Kidney tubule cell (primary cell): ENCODE measurements at regions not wholly inside any gene's neighbourhood (a gene's known extent, or its start where the extent isn't known, plus 50 kb on each side); places are given as distances from the start of the nearest gene placed in this dataset.

Source experiments
- DNase-seq: peaks from one replicate; pipeline ENCODE4 v3.0.0-alpha.2; 2018; ENCODE audit warnings: low spot score

GRCh38 chr15:88403351-88403791 is 63.8 kb downstream of the MRPL46 start:
- DNase-seq, result no peak

- DNase-seq, result no peak
These were observed 65.1 kb downstream of the MRPL46 start for GRCh38 chr15:88401996-88402656.

- DNase-seq, result no peak
These were observed 65.8 kb downstream of the MRPL46 start for GRCh38 chr15:88401251-88401995.

GRCh38 chr15:88400591-88401250 is 66.5 kb downstream of the MRPL46 start:
- no peak for DNase-seq

GRCh38 chr15:88400084-88400483 is 67.1 kb downstream of the MRPL46 start:
- DNase-seq, result no peak

GRCh38 chr15:88399021-88399685 is 68.0 kb downstream of the MRPL46 start:
- no peak for DNase-seq

GRCh38 chr15:88398011-88398410 is 69.2 kb downstream of the MRPL46 start:
- DNase-seq, result no peak

- no peak for DNase-seq
These were observed 69.7 kb downstream of the MRPL46 start for GRCh38 chr15:88397506-88397905.

- DNase-seq, result no peak
These were observed 71.1 kb downstream of the MRPL46 start for GRCh38 chr15:88395872-88396781.

- no peak for DNase-seq
These were observed 71.9 kb downstream of the MRPL46 start for GRCh38 chr15:88395241-88395640.

- DNase-seq, result no peak
These were observed 72.5 kb downstream of the MRPL46 start for GRCh38 chr15:88394553-88395145.

GRCh38 chr15:88393719-88394519 is 73.3 kb downstream of the MRPL46 start:
- peak; percentile 60 for DNase-seq

- DNase-seq, result no peak
These were observed 75.5 kb downstream of the MRPL46 start for GRCh38 chr15:88391700-88392099.

GRCh38 chr15:88391006-88391405 is 76.2 kb downstream of the MRPL46 start:
- DNase-seq, result no peak

GRCh38 chr15:88390164-88390901 is 76.9 kb downstream of the MRPL46 start:
- DNase-seq, result no peak

- DNase-seq, result no peak
These were observed 78.1 kb downstream of the MRPL46 start for GRCh38 chr15:88389120-88389519.

- peak; percentile 71 for DNase-seq
These were observed 78.5 kb downstream of the MRPL46 start for GRCh38 chr15:88388686-88389085.

- DNase-seq, result peak; percentile 86
These were observed 82.0 kb downstream of the MRPL46 start for GRCh38 chr15:88385078-88385700.

GRCh38 chr15:88383354-88383753 is 83.8 kb downstream of the MRPL46 start:
- no peak for DNase-seq
